Aorta (tissue), 5 donors: ENCODE measurements at regions not wholly inside any gene's neighbourhood (a gene's known extent, or its start where the extent isn't known, plus 50 kb on each side); places are given as distances from the start of the nearest gene placed in this dataset.

Source experiments
- ATAC-seq: fragments of 200-7000 bp; cut with Tn5 transposase; one replicate; pipeline ENCODE4 v1.9.1; 2022; ENCODE audit warnings: moderate library complexity; ENCODE audit not compliant: low FRiP score
- DNase-seq, 2 donors: peaks; one replicate each; pipeline ENCODE4 v3.0.0-alpha.2; 2020
- H3K27ac ChIP-seq, 2 donors: one replicate each; pipeline ENCODE4 v1.5.1; 2013; ENCODE audit warnings: low read length in 2 of 2, mild to moderate bottlenecking in 2 of 2, moderate library complexity in 2 of 2, control low read depth in 1 of 2, inconsistent platforms in 1 of 2, low read depth in 1 of 2
- H3K27me3 ChIP-seq, 2 donors: one replicate each; pipeline ENCODE4 v1.6.1; 2013; ENCODE audit warnings: control low read depth in 1 of 2, low read length in 1 of 2, mild to moderate bottlenecking in 1 of 2, moderate library complexity in 1 of 2; ENCODE audit not compliant: insufficient read depth in 2 of 2, control insufficient read depth in 1 of 2
- H3K36me3 ChIP-seq, 2 donors: one replicate each; pipeline ENCODE4 v1.6.1; 2013; ENCODE audit warnings: control low read depth in 1 of 2, low read length in 1 of 2, mild to moderate bottlenecking in 1 of 2; ENCODE audit not compliant: insufficient read depth in 2 of 2, control insufficient read depth in 1 of 2
- H3K4me1 ChIP-seq, 2 donors: one replicate each; pipeline ENCODE4 v1.6.1; 2013; ENCODE audit warnings: low read length in 2 of 2, control low read depth in 1 of 2, mild to moderate bottlenecking in 1 of 2, moderate library complexity in 1 of 2; ENCODE audit not compliant: insufficient read depth in 2 of 2, control insufficient read depth in 1 of 2
- H3K4me3 ChIP-seq, 2 donors: one replicate each; pipeline ENCODE4 v1.5.1; 2013; ENCODE audit warnings: low read length in 2 of 2, control low read depth in 1 of 2, mild to moderate bottlenecking in 1 of 2
- H3K9me3 ChIP-seq: one replicate; pipeline ENCODE4 v1.6.1; 2013; ENCODE audit warnings: mild to moderate bottlenecking, low read length; ENCODE audit not compliant: control insufficient read depth
- WGBS, 2 donors: extraction: QIAGEN DNeasy Blood & Tissue Kit; methylation state at CpG; one replicate each; pipeline ENCODE4 v1.1.7; 2013; 5-methylcytosine and 5-hydroxymethylcytosine counted together
- intact Hi-C, 2 donors: fragments of 100-400 bp; cut with DNase I; formaldehyde crosslinking; loops; one replicate each; pipeline versions ENCODE4 v1.14.2 to v1.15.0; 2022
- donor health status: healthy with polysubstance abuse.
- donor health status: Bipolar disorder and iron deficiency.
- donor health status: DM: no; HTN: no; CAD: no.
- donor health status: DM: no; HTN: no; CAD: no.
- donor health status: DM: yes; HTN: yes; CAD: no.

GRCh38 chr10:131420867-131421266 is 109.3 kb upstream of the TCERG1L start:
- Histone ChIP-seq H3K36me3 (no peaks in the 10 kb centered on the region), H3K4me3 (no peak overlapping the region), H3K27ac (no peak overlapping the region), H3K9me3 (no peaks in the 10 kb centered on the region), H3K27me3 (no peaks in the 10 kb centered on the region), H3K4me1 (no peaks in the 10 kb centered on the region)
- DNase-seq (no peak), ATAC-seq (no peak)
- intact Hi-C loops, result no loop called here
- WGBS, 2 donors, result 82 to 83% methylated on average over 1 of the region's 1 CpG

GRCh38 chr10:131421381-131421780 is 109.9 kb upstream of the TCERG1L start:
- Histone ChIP-seq H3K4me1 (no peaks in the 10 kb centered on the region), H3K27me3 (no peaks in the 10 kb centered on the region), H3K9me3 (no peaks in the 10 kb centered on the region), H3K36me3 (no peaks in the 10 kb centered on the region), H3K27ac (no peak overlapping the region), H3K4me3 (no peak overlapping the region)
- no peak for DNase-seq
- WGBS, 2 donors, result 86 to 90% methylated on average over 5 of the region's 5 CpGs
- ATAC-seq, result no peak
- intact Hi-C loops, result no loop called here

GRCh38 chr10:131422731-131423130 is 111.2 kb upstream of the TCERG1L start:
- peak in 1 of 2 donors; percentile 39 for DNase-seq
- no peaks in the 10 kb centered on the region for H3K9me3 ChIP-seq
- H3K4me1 ChIP-seq, result no peaks in the 10 kb centered on the region
- WGBS, 2 donors, result 89 to 90% methylated on average over 10 of the region's 10 CpGs
- ATAC-seq, result no peak
- H3K27ac ChIP-seq, result no peak overlapping the region
- no peaks in the 10 kb centered on the region for H3K36me3 ChIP-seq
- H3K4me3 ChIP-seq, result no peak overlapping the region
- H3K27me3 ChIP-seq, result no peaks in the 10 kb centered on the region
- intact Hi-C loops, result no loop called here

GRCh38 chr10:131424053-131424452 is 112.5 kb upstream of the TCERG1L start:
- Histone ChIP-seq H3K4me3 (no peak overlapping the region), H3K9me3 (no peaks in the 10 kb centered on the region), H3K27ac (no peak overlapping the region), H3K27me3 (no peaks in the 10 kb centered on the region), H3K36me3 (no peaks in the 10 kb centered on the region), H3K4me1 (no peaks in the 10 kb centered on the region)
- intact Hi-C loops, result no loop called here
- no peak for ATAC-seq
- WGBS, 2 donors, result 59 to 67% methylated on average over 6 of the region's 6 CpGs
- peak in 1 of 2 donors; percentile 41 for DNase-seq

GRCh38 chr10:131424836-131425491 is 113.4 kb upstream of the TCERG1L start:
- WGBS, 2 donors, result 79 to 81% methylated on average over 12 of the region's 12 CpGs
- peak in 1 of 2 donors; percentile 33 for DNase-seq
- intact Hi-C loops, result no loop called here

GRCh38 chr10:131425752-131426533 is 114.4 kb upstream of the TCERG1L start:
- H3K9me3 ChIP-seq, result no peaks in the 10 kb centered on the region
- WGBS, 2 donors, result 61 to 67% methylated on average over 11 of the region's 11 CpGs
- ATAC-seq (no peak), DNase-seq (peak in 1 of 2 donors; percentile 59)
- H3K4me1 ChIP-seq, result no peaks in the 10 kb centered on the region
- no peaks in the 10 kb centered on the region for H3K36me3 ChIP-seq
- intact Hi-C loops, result no loop called here
- H3K27me3 ChIP-seq, result no peaks in the 10 kb centered on the region
- no peak overlapping the region for H3K27ac ChIP-seq
- no peak overlapping the region for H3K4me3 ChIP-seq

More at GRCh38 chr10:131424836-131425491, 113.4 kb upstream of the TCERG1L start:
- ATAC-seq, result no peak
- Histone ChIP-seq H3K4me1 (no peaks in the 10 kb centered on the region), H3K4me3 (no peak overlapping the region), H3K27me3 (no peaks in the 10 kb centered on the region), H3K27ac (no peak overlapping the region), H3K36me3 (no peaks in the 10 kb centered on the region), H3K9me3 (no peaks in the 10 kb centered on the region)

- Histone ChIP-seq H3K4me3 (no peak overlapping the region), H3K27me3 (no peaks in the 10 kb centered on the region), H3K9me3 (no peaks in the 10 kb centered on the region), H3K4me1 (no peaks in the 10 kb centered on the region), H3K27ac (no peak overlapping the region), H3K36me3 (no peaks in the 10 kb centered on the region)
- intact Hi-C loops, result no loop called here
- ATAC-seq (no peak), DNase-seq (no peak)
- 55 to 74% methylated on average over 9 of the region's 9 CpGs for WGBS, 2 donors
These were observed 115.0 kb upstream of the TCERG1L start for GRCh38 chr10:131426534-131426898.

GRCh38 chr10:131427281-131427680 is 115.8 kb upstream of the TCERG1L start:
- Histone ChIP-seq H3K27me3 (no peaks in the 10 kb centered on the region), H3K36me3 (no peaks in the 10 kb centered on the region), H3K4me1 (no peaks in the 10 kb centered on the region), H3K4me3 (no peak overlapping the region), H3K27ac (no peak overlapping the region), H3K9me3 (no peaks in the 10 kb centered on the region)
- intact Hi-C loops, result no loop called here
- 6 to 24% methylated on average over 8 of the region's 8 CpGs for WGBS, 2 donors
- DNase-seq (peak in 1 of 2 donors; percentile 2), ATAC-seq (no peak)

GRCh38 chr10:131427901-131428300 is 116.4 kb upstream of the TCERG1L start:
- Histone ChIP-seq H3K27ac (no peak overlapping the region), H3K4me1 (no peaks in the 10 kb centered on the region), H3K36me3 (no peaks in the 10 kb centered on the region), H3K4me3 (no peak overlapping the region), H3K27me3 (no peaks in the 10 kb centered on the region), H3K9me3 (no peaks in the 10 kb centered on the region)
- intact Hi-C loops, result no loop called here
- DNase-seq (peak in 1 of 2 donors; percentile 41), ATAC-seq (no peak)
- 83 to 86% methylated on average over 8 of the region's 8 CpGs for WGBS, 2 donors
